Peyer's patch (tissue), 4 donors: ENCODE measurements at regions not wholly inside any gene's neighbourhood (a gene's known extent, or its start where the extent isn't known, plus 50 kb on each side); places are given as distances from the start of the nearest gene placed in this dataset.

ENCODE experiments used
- CTCF ChIP-seq, 6 experiments: fragments of 450-650 bp in 4 of 6; fragments of 200-600 bp in 2 of 6; sonication (generic) in 1 of 6; IDR thresholded peaks; one replicate each; pipeline ENCODE4 v1.5.1; 2017 to 2019; ENCODE audit warnings: antibody characterized with exemption in 6 of 6, mild to moderate bottlenecking in 3 of 6, moderate library complexity in 1 of 6
- POLR2A ChIP-seq, 2 donors: fragments of 450-650 bp; IDR thresholded peaks; one replicate each; pipeline ENCODE4 v1.5.1; 2017; ENCODE audit warnings: antibody characterized with exemption in 2 of 2, mild to moderate bottlenecking in 2 of 2, moderate library complexity in 2 of 2

- no peak for TF ChIP-seq POLR2A (IDR thresholded peaks at IDR 0.05)
- no peak for TF ChIP-seq CTCF (IDR thresholded peaks at IDR 0.05)
These were observed 50.1 kb upstream of the KLF12 start for GRCh38 chr13:74184283-74184682.
